ENCODE measurements at regions not wholly inside any gene's neighbourhood (a gene's known extent, or its start where the extent isn't known, plus 50 kb on each side); places are given as distances from the start of the nearest gene placed in this dataset.
"Not testable (repeated sequence)": the region's sequence is repeated elsewhere in the genome, so short reads cannot be mapped to it uniquely, and the experiment has no call there.

DNA sequence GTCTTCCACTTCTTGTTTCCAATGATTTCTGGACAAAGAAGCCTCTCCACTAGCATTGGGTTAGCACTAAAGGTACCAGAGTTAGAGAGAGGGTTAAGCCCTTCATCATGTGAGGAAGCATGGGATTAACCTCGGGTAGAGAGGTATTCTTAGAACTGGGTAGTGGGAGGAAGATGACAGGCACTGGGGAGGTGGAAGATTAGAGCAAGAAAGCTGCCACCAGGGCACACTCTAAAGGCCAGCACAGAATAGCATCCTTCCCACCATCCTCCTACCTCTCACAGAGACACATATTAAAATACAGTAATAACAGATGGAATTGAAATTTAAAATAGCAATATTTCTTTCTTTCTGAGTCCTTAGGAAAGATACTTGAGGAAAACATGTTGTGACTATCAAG lies 84.5 kb upstream of the PCDH20 start:
- no peaks in the 10 kb centered on the region for H3K9me3 ChIP-seq (ENCODE audit: severe bottlenecking)
- TF ChIP-seq, protein P1, sequence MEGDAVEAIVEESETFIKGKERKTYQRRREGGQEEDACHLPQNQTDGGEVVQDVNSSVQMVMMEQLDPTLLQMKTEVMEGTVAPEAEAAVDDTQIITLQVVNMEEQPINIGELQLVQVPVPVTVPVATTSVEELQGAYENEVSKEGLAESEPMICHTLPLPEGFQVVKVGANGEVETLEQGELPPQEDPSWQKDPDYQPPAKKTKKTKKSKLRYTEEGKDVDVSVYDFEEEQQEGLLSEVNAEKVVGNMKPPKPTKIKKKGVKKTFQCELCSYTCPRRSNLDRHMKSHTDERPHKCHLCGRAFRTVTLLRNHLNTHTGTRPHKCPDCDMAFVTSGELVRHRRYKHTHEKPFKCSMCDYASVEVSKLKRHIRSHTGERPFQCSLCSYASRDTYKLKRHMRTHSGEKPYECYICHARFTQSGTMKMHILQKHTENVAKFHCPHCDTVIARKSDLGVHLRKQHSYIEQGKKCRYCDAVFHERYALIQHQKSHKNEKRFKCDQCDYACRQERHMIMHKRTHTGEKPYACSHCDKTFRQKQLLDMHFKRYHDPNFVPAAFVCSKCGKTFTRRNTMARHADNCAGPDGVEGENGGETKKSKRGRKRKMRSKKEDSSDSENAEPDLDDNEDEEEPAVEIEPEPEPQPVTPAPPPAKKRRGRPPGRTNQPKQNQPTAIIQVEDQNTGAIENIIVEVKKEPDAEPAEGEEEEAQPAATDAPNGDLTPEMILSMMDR (IDR thresholded peaks at IDR 0.05; ENCODE audit: low read depth, low read length), result no peak
- no peaks in the 10 kb centered on the region for H3K27me3 ChIP-seq (ENCODE audit: insufficient read depth, low read depth, severe bottlenecking)
- no peak overlapping the region for H3K27ac ChIP-seq
- H3K36me3 ChIP-seq, result no peaks in the 10 kb centered on the region
- DNase-seq, result no peak
- no peak overlapping the region for H3K4me3 ChIP-seq (ENCODE audit: low read depth, low read length)

DNA sequence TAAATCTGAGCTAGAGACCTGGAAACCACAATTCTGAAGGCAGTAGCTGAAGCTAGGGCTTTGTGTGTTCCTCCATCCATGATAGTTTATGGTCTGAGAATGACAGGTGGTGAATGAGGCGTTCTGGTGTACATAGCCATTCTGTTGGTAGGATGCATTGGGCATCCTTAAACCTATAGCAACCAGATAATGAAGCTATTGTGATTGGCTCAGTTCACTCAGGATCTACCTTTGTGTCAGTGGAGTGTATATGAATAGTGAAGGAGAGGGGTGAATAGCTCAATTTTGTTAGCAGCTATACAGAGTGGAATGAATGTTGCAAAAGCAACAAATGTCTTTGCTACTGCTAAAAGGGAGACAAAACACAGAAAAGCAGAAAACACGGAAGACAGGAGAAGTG lies 80.0 kb upstream of the PCDH20 start:
- no peak overlapping the region for H3K4me3 ChIP-seq (ENCODE audit: low read depth, low read length)
- H3K36me3 ChIP-seq, result no peaks in the 10 kb centered on the region
- no peaks in the 10 kb centered on the region for H3K9me3 ChIP-seq (ENCODE audit: severe bottlenecking)
- H3K27me3 ChIP-seq (ENCODE audit: insufficient read depth, low read depth, severe bottlenecking), result no peaks in the 10 kb centered on the region
- H3K27ac ChIP-seq, result no peak overlapping the region
- TF ChIP-seq, protein P1 (IDR thresholded peaks at IDR 0.05; ENCODE audit: low read depth, low read length), result no peak
- no peak for DNase-seq

DNA sequence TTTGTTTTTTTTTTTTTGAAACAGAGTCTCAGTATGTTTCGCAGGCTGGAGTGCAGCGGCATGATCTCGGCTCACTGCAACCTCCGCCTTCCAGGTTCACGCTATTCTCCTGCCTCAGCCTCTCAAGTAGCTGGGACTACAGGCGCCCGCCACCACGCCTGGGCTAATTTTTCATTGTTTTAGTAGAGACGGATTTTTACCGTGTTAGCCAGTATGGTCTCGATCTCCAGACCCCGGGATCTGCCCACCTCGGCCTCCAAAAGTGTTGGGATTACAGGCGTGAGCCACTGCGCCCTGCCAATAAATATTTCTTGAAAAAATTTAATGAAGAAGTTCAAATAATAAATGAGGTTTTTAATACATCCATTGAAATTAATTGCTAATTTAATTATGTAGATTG lies 77.9 kb upstream of the PCDH20 start:
- H3K36me3 ChIP-seq; H3K27me3 ChIP-seq (ENCODE audit: insufficient read depth, low read depth, severe bottlenecking); H3K27ac ChIP-seq; DNase-seq; H3K9me3 ChIP-seq (ENCODE audit: severe bottlenecking); H3K4me3 ChIP-seq (ENCODE audit: low read depth, low read length): not testable (repeated sequence)

DNA sequence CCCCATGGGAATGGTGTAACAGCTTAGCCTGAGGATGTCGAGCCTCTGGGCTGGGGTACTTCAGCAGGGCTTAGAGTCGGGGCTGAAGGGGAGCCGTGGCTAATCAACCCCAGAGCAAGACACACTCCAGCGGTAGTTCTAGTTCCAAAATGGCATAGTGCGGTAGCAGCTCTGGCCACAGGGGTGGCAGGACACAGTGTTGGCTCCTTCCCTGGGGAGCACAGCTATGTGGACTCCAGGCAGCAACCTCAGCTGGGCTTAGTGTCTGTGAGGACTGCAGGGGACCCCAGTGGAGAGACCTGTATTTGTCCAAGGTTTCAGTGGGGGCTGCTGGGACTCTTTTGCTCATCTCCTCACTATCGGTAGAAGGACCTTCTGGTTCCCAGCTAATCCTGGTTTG lies 70.8 kb upstream of the PCDH20 start:
- TF ChIP-seq, protein P1 (IDR thresholded peaks at IDR 0.05; ENCODE audit: low read depth, low read length), result no peak
- Histone ChIP-seq H3K4me3 (ENCODE audit: low read depth, low read length) (no peak overlapping the region), H3K27me3 (ENCODE audit: insufficient read depth, low read depth, severe bottlenecking) (no peaks in the 10 kb centered on the region), H3K27ac (no peak overlapping the region), H3K9me3 (ENCODE audit: severe bottlenecking) (no peaks in the 10 kb centered on the region), H3K36me3 (no peaks in the 10 kb centered on the region)
- no peak for DNase-seq

DNA sequence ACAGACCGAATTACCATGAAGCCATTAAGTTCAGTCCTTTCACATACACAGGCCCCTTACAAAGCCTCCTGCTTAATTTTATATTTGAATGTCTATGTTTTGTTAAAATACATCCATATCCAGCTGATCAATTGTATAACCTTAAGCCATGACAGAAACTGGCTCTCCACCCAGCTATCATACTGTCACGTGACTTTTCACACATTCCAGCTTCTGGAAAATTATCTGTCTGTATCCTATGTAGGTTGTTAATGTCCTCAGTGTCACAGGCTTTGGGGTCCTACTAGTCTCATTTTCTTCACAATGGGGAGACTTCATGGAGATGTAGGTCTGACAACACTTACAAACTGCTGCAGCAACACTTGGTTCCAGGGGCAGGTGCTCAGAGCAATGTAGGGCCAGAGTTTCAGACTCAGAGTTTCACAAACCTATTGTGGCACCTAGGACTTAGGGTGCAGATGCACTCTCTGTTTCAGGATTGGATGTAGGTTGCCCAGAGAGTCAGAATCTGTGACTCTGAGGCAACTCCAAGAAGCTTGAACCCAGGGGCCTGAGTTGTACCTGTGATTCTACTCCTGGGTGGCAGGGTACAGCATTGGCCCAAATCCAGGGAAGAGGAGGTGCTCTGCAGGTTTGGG lies 69.6 kb upstream of the PCDH20 start:
- TF ChIP-seq, protein P1 (IDR thresholded peaks at IDR 0.05; ENCODE audit: low read depth, low read length), result no peak
- Histone ChIP-seq H3K27me3 (ENCODE audit: insufficient read depth, low read depth, severe bottlenecking) (no peaks in the 10 kb centered on the region), H3K4me3 (ENCODE audit: low read depth, low read length) (no peak overlapping the region), H3K36me3 (no peaks in the 10 kb centered on the region), H3K9me3 (ENCODE audit: severe bottlenecking) (no peaks in the 10 kb centered on the region), H3K27ac (no peak overlapping the region)
- DNase-seq, result no peak

DNA sequence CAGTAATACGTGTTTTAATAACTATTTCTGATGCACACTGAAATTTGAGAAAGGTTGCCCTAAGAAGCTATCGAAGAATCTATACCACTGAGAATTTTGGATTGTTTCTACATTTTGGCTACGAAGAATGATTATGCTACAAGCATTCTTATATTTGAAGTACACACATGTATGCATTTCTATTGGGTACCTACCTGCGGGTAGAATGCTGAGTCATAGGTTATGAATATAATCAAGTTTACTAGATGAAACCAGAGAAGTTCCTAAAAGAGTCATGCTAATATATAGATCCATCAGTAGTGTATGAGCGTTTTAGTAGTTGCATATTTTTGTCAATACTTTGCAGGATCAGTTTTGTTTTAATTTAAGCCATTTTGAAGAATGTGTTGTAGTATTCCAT lies 62.0 kb upstream of the PCDH20 start:
- no peaks in the 10 kb centered on the region for H3K36me3 ChIP-seq
- no peak overlapping the region for H3K4me3 ChIP-seq (ENCODE audit: low read depth, low read length)
- H3K27ac ChIP-seq, result no peak overlapping the region
- no peaks in the 10 kb centered on the region for H3K27me3 ChIP-seq (ENCODE audit: insufficient read depth, low read depth, severe bottlenecking)
- TF ChIP-seq, protein P1 (IDR thresholded peaks at IDR 0.05; ENCODE audit: low read depth, low read length), result no peak
- no peaks in the 10 kb centered on the region for H3K9me3 ChIP-seq (ENCODE audit: severe bottlenecking)
- no peak for DNase-seq
